ENCODE measurements at regions not wholly inside any gene's neighbourhood (a gene's known extent, or its start where the extent isn't known, plus 50 kb on each side); places are given as distances from the start of the nearest gene placed in this dataset.
A peak's percentile ranks its signal among the peaks of the same experiment; 100 is the strongest.

GRCh38 chr1:182293119-182293589 is 98.4 kb downstream of the GLUL start (continued):
- TF ChIP-seq ZFAT (CRISPR knock-in tag; conservative IDR thresholded peaks at IDR 0.05) (no peak), ZNF609 (CRISPR knock-in tag; IDR thresholded peaks at IDR 0.05; ENCODE audit: borderline replicate concordance) (peak; percentile 31; the same call in 1 of the 2 replicates), ZNF251 (CRISPR knock-in tag; IDR thresholded peaks at IDR 0.05) (no peak), ZNF644 (CRISPR knock-in tag; IDR thresholded peaks at IDR 0.05; ENCODE audit: low read depth) (peak; percentile 90), PCBP1 (IDR thresholded peaks at IDR 0.05; ENCODE audit: borderline replicate concordance, low read depth, low read length) (no peak), MBD4 (IDR thresholded peaks at IDR 0.05; ENCODE audit: borderline replicate concordance, low read length) (no peak), BRCA1 (CRISPR knock-in tag; IDR thresholded peaks at IDR 0.05) (no peak), ZNF503 (CRISPR knock-in tag; IDR thresholded peaks at IDR 0.05) (no peak), ZNF451 (CRISPR knock-in tag; IDR thresholded peaks at IDR 0.05) (no peak), KDM5A (IDR thresholded peaks at IDR 0.05; ENCODE audit: borderline replicate concordance, low read length) (no peak), ZMYM4 (CRISPR knock-in tag; IDR thresholded peaks at IDR 0.05) (peak; percentile 76), BORCS8-MEF2B (CRISPR knock-in tag; IDR thresholded peaks at IDR 0.05) (no peak; the same call in 1 of the 2 replicates), ZNF280D (CRISPR knock-in tag; IDR thresholded peaks at IDR 0.05) (peak; percentile 54; the same call in 1 of the 2 replicates), HMGXB4 (CRISPR knock-in tag; IDR thresholded peaks at IDR 0.05; ENCODE audit: borderline replicate concordance in 1 of 2, low read depth in 1 of 2) (no peak; a peak in 1 of 4 replicates), GABPA (IDR thresholded peaks at IDR 0.05; ENCODE audit: low read depth, low read length) (no peak), GABPA (CRISPR knock-in tag; IDR thresholded peaks at IDR 0.05; ENCODE audit: low read depth) (no peak), PHF8 (CRISPR knock-in tag; IDR thresholded peaks at IDR 0.05) (peak; percentile 32; the same call in 1 of the 2 replicates), IRF2 (CRISPR knock-in tag; IDR thresholded peaks at IDR 0.05) (peak; percentile 77), ZNF3 (CRISPR knock-in tag; IDR thresholded peaks at IDR 0.05) (0 out of 2 replicates have a peak, but pooled peaks have one; percentile 20), ZNF12 (CRISPR knock-in tag; IDR thresholded peaks at IDR 0.05) (no peak)
